ENCODE measurements at regions not wholly inside any gene's neighbourhood (a gene's known extent, or its start where the extent isn't known, plus 50 kb on each side); places are given as distances from the start of the nearest gene placed in this dataset.

- TF ChIP-seq CTCF (IDR thresholded peaks at IDR 0.05) (no peak), TCF7L2 (IDR thresholded peaks at IDR 0.05; ENCODE audit: low read depth, low read length) (no peak), POLR2AphosphoS5 (IDR thresholded peaks at IDR 0.05; ENCODE audit: low read depth, low read length) (no peak), REST (IDR thresholded peaks at IDR 0.05; ENCODE audit: insufficient read depth in 1 of 2, low read depth in 2 of 2, low read length in 1 of 2) (no peak), SIN3A (IDR thresholded peaks at IDR 0.05; ENCODE audit: borderline replicate concordance, insufficient read depth, low read depth, low read length) (no peak)
Observed at GRCh38 chr5:128881502-128882018, 83.7 kb upstream of the SLC27A6 start.
